WTC11 (cell line): ENCODE measurements at regions not wholly inside any gene's neighbourhood (a gene's known extent, or its start where the extent isn't known, plus 50 kb on each side); places are given as distances from the start of the nearest gene placed in this dataset.

Experiments
- ATAC-seq: fragments of 200-7000 bp; cut with Tn5 transposase; 2 replicates; pipeline ENCODE4 v1.10.0; 2021; ENCODE audit warnings: mild to moderate bottlenecking, moderate library complexity
- CTCF ChIA-PET: fragments of 300-600 bp; sonication (Branson Sonifier 250); formaldehyde crosslinking; loops from one replicate; lab custom pipeline; 2021; ENCODE audit warnings: antibody characterized with exemption; lab: Charles Lee
- POLR2A ChIA-PET: fragments of 350-600 bp; sonication (Branson Sonifier 250); formaldehyde crosslinking; loops from one replicate; lab custom pipeline; 2021; ENCODE audit warnings: antibody characterized with exemption; lab: Charles Lee
- DNase-seq: peaks from one replicate; pipeline ENCODE4 v3.0.0; 2021; ENCODE audit warnings: low spot score
- H3K27ac Mint-ChIP-seq: 2 replicates; pipeline ENCODE4 v1.8.0; 2021; ENCODE audit warnings: mixed read lengths
- H3K27me3 Mint-ChIP-seq: 2 replicates; pipeline ENCODE4 v1.8.0; 2021; ENCODE audit warnings: low read depth, mild to moderate bottlenecking, moderate library complexity, mixed read lengths
- H3K36me3 Mint-ChIP-seq: 2 replicates; pipeline ENCODE4 v1.8.0; 2021; ENCODE audit warnings: mixed read lengths
- H3K4me1 Mint-ChIP-seq: 2 replicates; pipeline ENCODE4 v1.8.0; 2022; ENCODE audit warnings: mixed read lengths
- H3K4me3 Mint-ChIP-seq: 2 replicates; pipeline ENCODE4 v1.8.0; 2021; ENCODE audit warnings: mild to moderate bottlenecking, moderate library complexity, mixed read lengths
- H3K9me3 Mint-ChIP-seq: 2 replicates; pipeline ENCODE4 v1.8.0; 2021; ENCODE audit warnings: mixed read lengths
- ATF3 ChIP-seq: sonication (generic); formaldehyde crosslinking; conservative IDR thresholded peaks from 2 replicates; pipeline ENCODE4 v1.8.1; 2022; ENCODE audit warnings: mild to moderate bottlenecking, missing genetic modification reagents
- CBFB ChIP-seq: sonication (generic); formaldehyde crosslinking; IDR thresholded peaks from 2 replicates; pipeline ENCODE4 v1.8.1; 2022; ENCODE audit warnings: mild to moderate bottlenecking, low read depth, missing genetic modification reagents
- CREB1 ChIP-seq: sonication (generic); formaldehyde crosslinking; IDR thresholded peaks from 2 replicates; pipeline ENCODE4 v1.8.0; 2023; ENCODE audit warnings: mild to moderate bottlenecking, missing genetic modification reagents
- E2F4 ChIP-seq: sonication (generic); formaldehyde crosslinking; IDR thresholded peaks from 2 replicates; pipeline ENCODE4 v1.8.1; 2022; ENCODE audit warnings: low read depth, mild to moderate bottlenecking, moderate library complexity, missing genetic modification reagents, borderline replicate concordance
- ERG ChIP-seq: fragments of 250-450 bp; sonication (Bioruptor Pico); IDR thresholded peaks from 2 replicates; pipeline ENCODE4 v1.8.0; 2021; ENCODE audit warnings: mild to moderate bottlenecking
- FOXP4 ChIP-seq: sonication (generic); formaldehyde crosslinking; IDR thresholded peaks from 2 replicates; pipeline ENCODE4 v1.8.0; 2022; ENCODE audit warnings: mild to moderate bottlenecking, missing genetic modification reagents
- HMGXB4 ChIP-seq: sonication (generic); formaldehyde crosslinking; IDR thresholded peaks from 2 replicates; pipeline ENCODE4 v1.8.1; 2023; ENCODE audit warnings: mild to moderate bottlenecking, moderate library complexity, missing genetic modification reagents
- JAZF1 ChIP-seq: fragments of 250-450 bp; sonication (Bioruptor Pico); IDR thresholded peaks from 2 replicates; pipeline ENCODE4 v1.9.0; 2021; ENCODE audit warnings: moderate library complexity, mild to moderate bottlenecking, inconsistent platforms
- NFYB ChIP-seq: sonication (generic); formaldehyde crosslinking; conservative IDR thresholded peaks from 2 replicates; pipeline ENCODE4 v1.8.0; 2022; ENCODE audit warnings: low read depth, missing genetic modification reagents
- NR2C2 ChIP-seq: sonication (generic); formaldehyde crosslinking; IDR thresholded peaks from 2 replicates; pipeline ENCODE4 v1.8.0; 2022; ENCODE audit warnings: mild to moderate bottlenecking, missing genetic modification reagents
- PREB ChIP-seq: sonication (generic); formaldehyde crosslinking; IDR thresholded peaks from 2 replicates; pipeline ENCODE4 v1.8.1; 2022; ENCODE audit warnings: mild to moderate bottlenecking, missing genetic modification reagents, moderate library complexity, borderline replicate concordance
- RELA ChIP-seq: sonication (generic); formaldehyde crosslinking; IDR thresholded peaks from 2 replicates; pipeline ENCODE4 v1.8.1; 2022; ENCODE audit warnings: missing genetic modification reagents, mild to moderate bottlenecking, borderline replicate concordance
- RORB ChIP-seq: fragments of 250-450 bp; sonication (Bioruptor Pico); IDR thresholded peaks from 2 replicates; pipeline ENCODE4 v1.9.0; 2021; ENCODE audit warnings: mild to moderate bottlenecking
- SP1 ChIP-seq: sonication (generic); formaldehyde crosslinking; conservative IDR thresholded peaks from 2 replicates; pipeline ENCODE4 v1.8.1; 2022; ENCODE audit warnings: missing genetic modification reagents
- TP53 ChIP-seq: sonication (generic); formaldehyde crosslinking; IDR thresholded peaks from 2 replicates; pipeline ENCODE4 v1.8.1; 2023; ENCODE audit warnings: mild to moderate bottlenecking, missing genetic modification reagents
- ZNF121 ChIP-seq: sonication (generic); formaldehyde crosslinking; IDR thresholded peaks from 2 replicates; pipeline ENCODE4 v1.8.0; 2023; ENCODE audit warnings: missing genetic modification reagents
- ZNF281 ChIP-seq: sonication (generic); formaldehyde crosslinking; IDR thresholded peaks from 2 replicates; pipeline ENCODE4 v1.8.0; 2023; ENCODE audit warnings: mild to moderate bottlenecking, missing genetic modification reagents
- ZNF416 ChIP-seq: fragments of 250-450 bp; sonication (Bioruptor Pico); IDR thresholded peaks from 2 replicates; pipeline ENCODE4 v1.9.0; 2021; ENCODE audit warnings: mild to moderate bottlenecking, inconsistent platforms
- ZNF425 ChIP-seq: fragments of 250-450 bp; sonication (Bioruptor Pico); conservative IDR thresholded peaks from 2 replicates; pipeline ENCODE4 v1.9.0; 2021; ENCODE audit warnings: mild to moderate bottlenecking
- ZNF671 ChIP-seq: fragments of 250-450 bp; sonication (Bioruptor Pico); IDR thresholded peaks from 2 replicates; pipeline ENCODE4 v1.8.0; 2021; ENCODE audit warnings: mild to moderate bottlenecking

- H3K27me3 Mint-ChIP-seq = no peaks in the 10 kb centered on the region; the same call in 1 of the 2 replicates
Observed at GRCh38 chr11:70710192-70710591, 311.9 kb downstream of the CTTN start.

GRCh38 chr11:70710601-70711000 lies 312.3 kb downstream of the CTTN start:
- Mint-ChIP-seq H3K4me3 (no peak overlapping the region), H3K9me3 (peaks cover 6% of the 10 kb centered on the region; the same call in 1 of the 2 replicates), H3K4me1 (peaks cover 37% of the 10 kb centered on the region), H3K36me3 (peaks cover 3% of the 10 kb centered on the region; the same call in 1 of the 2 replicates), H3K27ac (0 out of 2 replicates have a peak overlapping the region, but pooled peaks have one; percentile 80), H3K27me3 (no peaks in the 10 kb centered on the region; the same call in 1 of the 2 replicates)
- CTCF ChIA-PET = interaction anchor here (1.1 to 1.6 kb wide), 2 partner anchors 23 to 72 kb away, joined by 3 to 5 read pairs; no protein-coding TSS in a partner anchor
- POLR2A ChIA-PET = no interaction called here
- DNase-seq (no peak), ATAC-seq (no peak)
- TF ChIP-seq NFYB (CRISPR knock-in tag) (no peak), RELA (CRISPR knock-in tag) (no peak), E2F4 (CRISPR knock-in tag) (no peak), ATF3 (CRISPR knock-in tag) (no peak), HMGXB4 (CRISPR knock-in tag) (no peak), ZNF121 (no peak), FOXP4 (CRISPR knock-in tag) (no peak), JAZF1 (CRISPR knock-in tag) (no peak), ZNF671 (no peak), ZNF425 (no peak), ERG (CRISPR knock-in tag) (no peak), ZNF281 (no peak)

More at GRCh38 chr11:70710192-70710591, 311.9 kb downstream of the CTTN start:
- Mint-ChIP-seq H3K27ac (0 out of 2 replicates have a peak overlapping the region, but pooled peaks have one; percentile 80), H3K9me3 (peaks cover 8% of the 10 kb centered on the region), H3K36me3 (peaks cover 4% of the 10 kb centered on the region; the same call in 1 of the 2 replicates), H3K4me3 (no peak overlapping the region), H3K4me1 (peaks cover 36% of the 10 kb centered on the region)
- no peak for TF ChIP-seq ZNF416 (CRISPR knock-in tag)
- no peak for TF ChIP-seq SP1 (CRISPR knock-in tag)
- no peak for TF ChIP-seq NFYB (CRISPR knock-in tag)
- TF ChIP-seq CBFB = no peak
- no peak for TF ChIP-seq NR2C2
- no peak for TF ChIP-seq ERG (CRISPR knock-in tag)
- TF ChIP-seq CREB1 (CRISPR knock-in tag) = no peak
- no peak for TF ChIP-seq TP53
- no peak for TF ChIP-seq PREB (CRISPR knock-in tag)
- TF ChIP-seq RORB (CRISPR knock-in tag) = no peak
- ChIA-PET CTCF (interaction anchor here (0.9 to 1.6 kb wide), 3 partner anchors 23 to 239 kb away, joined by 3 to 5 read pairs (median 4); no protein-coding TSS in a partner anchor), POLR2A (no interaction called here)
- no peak for ATAC-seq
- no peak for DNase-seq
